ENCODE measurements at regions not wholly inside any gene's neighbourhood (a gene's known extent, or its start where the extent isn't known, plus 50 kb on each side); places are given as distances from the start of the nearest gene placed in this dataset.

DNA sequence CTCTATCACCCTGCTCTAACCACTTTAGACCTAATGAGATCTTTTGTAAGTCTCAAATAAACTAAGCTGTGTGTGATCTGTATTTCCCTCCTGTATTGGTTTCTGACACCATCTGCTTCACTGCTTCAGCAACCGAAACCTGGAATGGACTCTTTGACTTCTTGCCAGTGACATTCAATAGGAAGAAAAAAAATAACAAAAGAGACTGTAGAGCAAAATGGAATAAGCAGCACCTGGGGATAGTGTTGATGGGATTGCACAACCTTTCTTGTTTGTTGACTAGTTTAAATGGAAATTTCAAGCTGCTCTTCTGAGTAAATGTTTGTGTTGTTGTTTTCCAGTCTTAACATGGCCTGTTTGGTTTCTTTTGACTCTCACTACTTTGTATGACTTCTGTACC is 888.6 kb upstream of the SEL1L start:
- no peak for DNase-seq (ENCODE audit: low read depth, low spot score)

DNA sequence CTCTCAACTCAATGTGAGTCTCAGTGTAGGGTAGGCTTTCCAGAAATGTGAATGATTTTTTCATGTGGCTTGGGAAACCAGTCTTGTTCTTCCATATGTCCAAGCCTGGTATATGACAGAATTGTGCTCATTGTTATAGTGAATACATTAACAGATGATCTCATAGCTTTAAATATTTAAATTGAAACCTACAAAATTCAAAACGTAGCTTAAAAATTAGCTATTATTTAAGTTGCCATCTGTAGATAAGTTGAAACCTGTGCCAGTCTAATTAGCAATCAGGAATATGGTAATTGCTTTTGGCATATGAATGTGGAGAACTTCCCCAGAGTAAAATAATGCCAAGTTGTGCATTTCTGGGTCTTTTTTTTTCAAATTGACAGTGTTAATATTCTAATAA is 891.6 kb upstream of the SEL1L start:
- no peak for DNase-seq (ENCODE audit: low read depth, low spot score)

DNA sequence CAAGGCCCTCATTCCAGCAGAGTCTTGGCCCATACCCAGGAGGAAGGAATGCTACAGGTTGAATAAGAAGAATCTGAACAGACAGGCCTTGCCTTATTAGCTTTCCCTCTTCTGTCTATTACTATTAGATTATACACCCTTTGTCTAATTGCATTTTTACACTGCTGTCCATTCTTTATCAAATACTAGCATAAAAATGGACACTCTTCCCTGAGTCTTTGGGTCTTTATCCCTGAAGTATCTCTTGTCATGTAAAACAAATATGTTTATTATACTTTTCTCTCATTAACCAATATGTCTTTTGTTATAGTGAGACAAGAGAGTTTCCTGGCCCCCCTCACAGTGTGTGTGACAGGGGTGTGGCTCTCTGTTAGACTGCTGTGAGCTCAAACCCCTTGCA is 897.4 kb upstream of the SEL1L start:
- DNase-seq (ENCODE audit: low read depth, low spot score): no peak

DNA sequence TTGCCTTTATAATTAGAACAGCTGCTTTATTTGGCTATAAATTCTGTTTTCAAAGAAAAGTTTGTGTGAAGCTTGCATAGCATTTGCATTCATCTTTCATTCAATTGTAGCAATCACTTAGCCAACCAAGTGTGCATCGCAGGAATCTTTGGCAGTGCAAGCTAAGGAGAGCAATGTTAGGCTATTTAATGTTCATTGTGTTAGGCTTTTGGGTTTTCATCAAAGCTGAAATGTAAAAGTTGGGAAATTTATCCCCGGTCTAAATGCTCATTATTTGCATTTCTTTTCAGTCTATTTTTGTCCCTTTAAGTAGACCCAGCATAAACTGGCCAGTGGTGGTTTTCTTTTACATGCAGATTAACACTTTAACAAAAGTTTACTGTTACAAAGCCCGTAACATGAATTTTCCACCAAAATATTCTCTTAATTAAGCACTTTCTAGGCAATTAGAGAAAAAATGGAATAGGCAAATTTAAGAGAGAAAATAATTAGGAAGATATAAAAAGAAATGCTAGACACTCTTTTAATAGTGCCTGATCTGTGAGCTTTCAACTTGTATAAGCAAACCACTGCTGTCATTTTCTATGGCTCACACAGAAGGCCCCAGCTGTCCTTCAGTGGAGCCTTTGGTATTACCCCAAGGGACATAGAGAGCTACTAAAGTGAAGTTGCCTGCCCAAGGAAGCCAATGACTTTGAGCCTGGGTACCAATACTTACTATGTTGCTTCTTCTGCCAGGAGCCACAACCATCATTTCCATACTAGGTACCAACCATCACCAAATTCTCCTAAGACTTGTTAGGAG is 898.9 kb upstream of the SEL1L start:
- no peak for DNase-seq (ENCODE audit: low read depth, low spot score)

DNA sequence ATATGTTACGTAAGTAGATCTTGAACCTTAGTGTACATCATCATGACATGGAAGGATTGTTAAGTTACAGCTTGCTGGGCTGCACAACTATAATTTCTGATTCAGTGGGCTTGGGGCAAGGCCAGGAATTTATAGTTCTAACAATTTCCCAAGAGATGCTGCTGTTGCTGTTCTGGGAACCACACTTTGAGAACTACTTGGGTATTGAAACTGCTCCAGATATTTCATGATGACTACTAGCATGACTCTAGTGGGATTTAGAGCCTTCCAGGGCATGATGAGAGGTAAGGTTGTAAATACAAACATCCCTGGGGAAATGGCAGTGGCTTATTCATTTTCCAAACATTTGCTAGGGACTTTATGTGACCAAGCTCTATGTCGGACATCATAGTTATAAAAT is 904.8 kb upstream of the SEL1L start:
- no peak for DNase-seq (ENCODE audit: low read depth, low spot score)

DNA sequence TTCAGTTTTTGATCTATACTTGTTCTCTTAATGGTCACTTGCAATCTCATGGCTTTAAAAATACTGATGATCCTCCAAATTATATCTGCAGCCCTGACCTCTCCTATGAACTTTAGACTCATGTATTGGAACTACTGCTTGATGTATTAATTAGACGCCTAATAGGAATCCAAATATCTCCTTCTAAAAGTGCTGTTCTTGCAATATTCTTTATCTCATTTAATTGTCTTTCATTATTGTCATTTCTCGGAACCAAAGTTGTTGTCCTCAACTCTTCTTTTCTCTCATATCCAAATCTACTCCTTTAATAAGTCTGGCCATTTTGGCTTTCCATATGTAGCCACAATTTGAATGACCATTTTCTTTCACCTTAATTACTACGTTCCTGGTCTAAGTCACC is 907.6 kb upstream of the SEL1L start:
- DNase-seq (ENCODE audit: low read depth, low spot score): no peak

DNA sequence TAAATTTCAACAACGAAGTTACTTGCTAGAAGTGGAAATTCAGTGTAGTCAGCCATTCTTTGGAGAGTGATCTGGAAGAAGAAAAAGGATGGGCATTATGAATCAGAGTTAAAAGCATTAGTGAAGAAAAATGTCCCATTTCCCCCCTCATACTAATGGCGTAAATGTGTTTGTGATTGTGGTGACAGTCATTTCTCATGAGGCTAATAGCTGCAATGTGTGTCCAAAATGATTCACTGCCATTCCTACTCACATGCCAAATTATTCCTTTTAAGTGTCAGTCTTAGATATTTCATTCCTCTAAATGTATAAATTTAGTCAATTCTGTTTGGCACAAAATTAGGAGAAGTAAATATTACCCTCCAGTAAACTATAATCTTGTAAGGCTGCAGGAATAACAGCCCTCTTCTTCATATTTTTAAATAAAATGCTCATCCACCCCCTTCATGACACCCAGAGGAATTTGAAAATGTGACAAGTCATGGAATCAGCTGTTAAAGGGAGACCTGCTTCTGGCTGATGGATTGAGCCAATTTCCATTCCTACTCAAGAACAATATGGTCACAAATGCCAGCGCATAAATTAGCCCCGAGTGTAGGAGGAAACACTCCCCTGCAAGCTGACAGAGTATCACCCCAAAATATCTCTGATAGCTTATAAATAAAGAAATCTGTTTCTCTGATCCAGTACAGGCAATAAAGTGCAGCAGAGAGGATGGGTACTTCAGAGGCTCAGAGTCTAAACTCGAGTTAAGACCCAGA is 912.3 kb upstream of the SEL1L start:
- DNase-seq (ENCODE audit: low read depth, low spot score): no peak

DNA sequence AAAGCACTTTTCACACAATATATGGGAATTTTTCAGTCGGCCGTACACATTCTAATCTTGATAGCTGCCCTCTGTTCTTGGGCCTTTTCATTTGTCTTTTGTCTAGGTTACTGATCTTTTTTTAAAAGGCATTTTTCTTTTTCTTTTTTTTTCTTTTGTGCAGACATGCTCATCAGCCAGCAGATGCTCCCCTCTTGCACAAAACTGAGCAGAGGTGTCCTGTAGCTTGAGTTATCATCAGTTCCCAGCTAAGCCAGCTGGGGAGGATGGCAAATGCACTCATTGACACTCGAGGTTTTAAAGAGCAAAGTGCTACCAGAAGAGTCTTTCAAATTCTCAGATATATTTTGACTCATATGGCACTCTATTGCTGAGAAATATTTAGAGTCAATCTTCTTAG is 913.9 kb upstream of the SEL1L start:
- DNase-seq (ENCODE audit: low read depth, low spot score): no peak

DNA sequence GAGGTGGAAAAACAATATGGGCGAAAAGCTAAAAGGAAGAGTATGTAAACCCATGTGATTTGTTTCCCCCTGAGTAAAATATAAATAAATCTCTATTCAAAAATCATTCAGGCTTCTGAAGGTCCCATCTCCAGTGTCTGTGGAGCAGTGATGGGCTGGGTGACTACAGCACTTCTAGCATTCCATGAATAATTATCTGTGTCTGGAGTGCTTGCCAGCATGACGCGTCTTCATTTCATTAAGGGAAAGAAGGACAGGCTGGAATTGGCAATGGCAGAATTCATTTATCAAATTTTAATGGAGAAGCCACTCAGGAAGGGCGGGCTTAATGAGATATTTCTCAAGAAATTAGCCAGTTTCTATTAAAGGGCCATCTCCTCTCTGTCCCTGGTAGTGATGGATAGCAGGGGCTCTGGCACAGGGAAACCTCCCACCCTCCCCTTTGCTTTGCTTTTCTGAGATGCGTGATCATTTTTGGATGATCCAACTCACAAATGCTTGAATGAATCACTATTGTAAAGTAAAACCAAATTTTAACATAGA is 916.3 kb upstream of the SEL1L start:
- DNase-seq (ENCODE audit: low read depth, low spot score): no peak

DNA sequence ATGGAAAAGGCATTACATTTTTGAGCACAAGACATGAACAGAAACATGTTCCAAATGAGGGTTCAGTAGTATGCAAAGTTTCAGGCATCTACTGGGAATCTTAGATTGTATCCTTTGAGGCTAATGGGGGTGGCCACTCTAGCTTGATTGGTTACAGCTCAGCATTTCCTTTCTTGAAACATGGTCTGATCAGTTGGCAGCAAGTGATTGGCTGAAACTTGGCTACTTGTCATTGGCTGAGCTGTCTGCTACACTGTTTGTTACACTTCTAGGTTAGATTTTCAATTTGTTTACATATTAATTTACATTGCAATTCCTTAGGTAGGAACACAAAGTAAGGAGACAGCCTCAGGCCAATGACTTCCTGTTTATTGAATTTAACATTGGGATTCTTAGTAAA is 918.0 kb upstream of the SEL1L start:
- DNase-seq (ENCODE audit: low read depth, low spot score): no peak

DNA sequence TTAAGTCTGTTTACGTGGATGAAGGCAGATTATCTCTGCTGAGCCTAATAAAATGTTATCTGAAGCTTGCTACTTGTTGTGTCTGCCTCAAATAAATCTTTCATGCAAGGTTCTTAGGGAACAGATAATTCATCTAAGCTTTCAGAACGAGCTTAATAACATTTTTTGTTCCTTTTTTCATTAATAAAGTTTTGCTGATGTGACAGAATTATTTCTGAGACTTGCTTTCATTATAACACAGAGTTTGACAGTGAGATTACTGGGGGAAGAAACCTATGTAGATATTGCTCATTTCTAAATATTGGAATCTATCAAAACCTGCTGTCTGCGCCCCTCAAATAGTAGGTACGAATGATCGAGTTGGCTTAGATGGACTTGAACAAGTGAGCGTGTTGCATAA is 948.7 kb upstream of the SEL1L start:
- DNase-seq (ENCODE audit: low read depth, low spot score): no peak

DNA sequence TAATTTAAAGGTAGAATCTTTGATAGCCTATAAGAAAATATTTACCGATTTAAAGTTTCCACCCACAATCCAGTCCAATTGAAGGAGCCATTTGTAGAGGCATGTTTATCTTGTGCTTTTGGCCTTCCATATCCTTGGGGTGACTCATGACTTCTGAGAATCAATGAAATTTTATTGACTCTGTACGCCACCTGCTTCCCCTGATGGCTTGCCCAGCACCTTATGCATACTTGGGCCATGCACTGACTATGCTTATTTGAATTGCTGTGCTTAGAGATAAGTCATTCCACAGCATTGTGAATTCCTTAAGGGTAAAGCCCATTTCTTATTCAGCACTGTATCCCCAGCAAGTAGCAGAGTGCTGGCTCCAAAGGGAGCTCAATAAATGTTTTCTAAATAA is 954.8 kb upstream of the SEL1L start:
- no peak for DNase-seq (ENCODE audit: low read depth, low spot score)

DNA sequence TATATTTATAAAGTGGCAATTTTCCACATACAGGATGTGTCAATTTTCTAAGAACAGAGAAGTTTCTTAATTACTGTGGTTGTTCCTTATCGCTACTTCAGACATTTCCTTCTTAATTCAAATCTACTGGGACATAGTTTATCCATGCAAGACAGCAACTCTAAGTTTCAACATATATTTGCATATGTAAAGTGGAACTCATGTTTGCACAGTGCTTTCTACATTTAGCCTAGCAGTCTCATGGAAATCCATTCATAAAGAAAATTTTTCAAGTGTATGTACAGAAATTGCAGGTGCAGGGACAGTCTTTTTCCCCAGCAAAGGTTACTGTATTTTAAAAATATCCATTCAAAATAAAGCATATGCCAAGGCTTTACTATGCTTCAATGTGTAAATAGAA is 956.7 kb upstream of the SEL1L start:
- DNase-seq (ENCODE audit: low read depth, low spot score): no peak

DNA sequence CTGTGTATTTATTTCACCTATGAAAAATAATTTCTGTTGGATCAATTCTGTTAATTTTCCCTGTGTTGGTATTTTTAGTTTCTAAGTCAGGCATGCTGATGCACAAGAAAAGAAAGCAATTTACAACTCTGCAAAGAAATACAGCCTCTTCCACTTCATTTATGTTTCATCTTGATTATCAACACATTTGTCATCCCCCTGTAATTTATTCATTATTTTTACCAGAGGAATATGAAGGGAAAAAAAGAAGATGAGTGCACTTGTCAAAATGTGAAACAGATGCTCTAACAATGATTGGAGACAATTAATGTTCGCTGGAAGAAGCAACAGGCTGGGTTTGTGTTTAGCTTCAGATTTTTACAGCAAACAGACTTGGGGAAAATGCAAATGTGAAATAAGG is 958.5 kb upstream of the SEL1L start:
- DNase-seq (ENCODE audit: low read depth, low spot score): no peak

DNA sequence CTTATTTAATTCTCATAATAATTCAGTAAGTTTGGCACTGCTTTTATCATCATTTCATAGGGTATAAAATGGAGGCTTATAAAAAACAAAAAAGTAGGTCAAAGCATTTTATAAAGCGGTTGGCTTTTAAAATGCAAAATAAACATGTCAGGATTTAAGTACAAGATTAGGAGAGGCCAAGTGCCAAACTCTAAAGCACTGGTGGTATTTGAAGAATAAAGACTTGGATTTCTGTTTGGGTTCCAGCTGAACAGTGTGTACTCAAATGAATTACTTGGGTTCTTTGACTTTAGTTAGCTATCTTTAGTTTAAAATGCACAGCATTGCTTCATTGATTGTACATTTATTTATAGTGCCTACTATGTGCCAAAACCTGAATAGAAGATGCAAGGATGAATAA is 966.6 kb upstream of the SEL1L start:
- no peak for DNase-seq (ENCODE audit: low read depth, low spot score)

DNA sequence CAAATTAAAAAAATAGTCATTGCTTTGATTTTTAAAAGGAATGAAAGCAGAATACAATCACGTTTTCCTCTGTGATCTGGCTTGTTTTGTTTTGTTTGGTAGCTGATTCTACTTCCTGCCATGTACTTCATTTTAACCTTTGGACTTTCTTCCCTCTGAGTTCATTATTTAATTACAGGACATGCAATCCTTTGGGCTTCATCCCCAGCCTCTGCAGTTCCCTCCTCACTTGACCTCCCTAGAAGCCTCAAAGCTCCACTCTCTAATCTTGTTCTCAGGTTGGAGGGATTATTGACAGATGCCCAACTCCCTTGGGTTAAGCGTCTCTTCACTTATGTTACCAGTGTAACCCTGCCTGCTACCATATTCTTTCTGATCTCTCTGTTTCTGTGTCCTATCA is 967.9 kb upstream of the SEL1L start:
- DNase-seq (ENCODE audit: low read depth, low spot score): no peak

DNA sequence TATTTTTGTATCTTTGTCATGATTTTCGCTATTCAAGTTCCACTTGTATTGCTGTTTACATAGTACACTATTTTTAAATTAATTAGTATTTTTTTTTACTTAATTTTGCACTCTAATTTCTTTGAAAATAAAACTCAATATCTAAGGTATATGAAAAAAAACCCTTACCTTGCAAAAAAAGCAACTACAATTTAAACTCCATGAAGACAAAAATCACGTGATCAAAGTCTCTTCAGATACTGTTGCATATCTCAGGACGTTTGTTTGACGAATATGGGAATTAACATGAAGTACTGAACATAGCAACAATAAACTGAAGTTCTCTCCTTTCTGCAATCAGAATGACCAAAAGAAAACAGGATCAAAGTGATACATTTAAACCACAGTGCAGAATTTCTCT is 968.4 kb upstream of the SEL1L start:
- no peak for DNase-seq (ENCODE audit: low read depth, low spot score)

DNA sequence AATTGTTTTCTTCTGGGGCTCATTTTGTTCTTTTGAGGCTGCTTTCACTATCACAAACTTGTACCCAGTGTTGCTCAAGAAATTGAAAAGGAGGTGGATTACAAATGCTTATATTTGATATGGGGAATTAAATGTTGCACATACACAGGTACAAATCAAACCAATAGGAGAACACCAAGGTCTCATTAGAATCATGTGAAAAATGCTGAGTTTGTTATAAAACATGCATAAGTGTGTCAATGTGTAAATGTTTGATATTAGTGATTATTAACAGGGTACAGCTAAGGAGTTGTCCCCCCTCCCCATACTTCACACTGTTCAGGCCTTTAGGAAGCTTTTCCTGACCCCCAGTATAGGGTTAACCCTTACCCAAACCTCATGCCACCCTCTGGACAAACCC is 971.2 kb upstream of the SEL1L start:
- DNase-seq (ENCODE audit: low read depth, low spot score): no peak

DNA sequence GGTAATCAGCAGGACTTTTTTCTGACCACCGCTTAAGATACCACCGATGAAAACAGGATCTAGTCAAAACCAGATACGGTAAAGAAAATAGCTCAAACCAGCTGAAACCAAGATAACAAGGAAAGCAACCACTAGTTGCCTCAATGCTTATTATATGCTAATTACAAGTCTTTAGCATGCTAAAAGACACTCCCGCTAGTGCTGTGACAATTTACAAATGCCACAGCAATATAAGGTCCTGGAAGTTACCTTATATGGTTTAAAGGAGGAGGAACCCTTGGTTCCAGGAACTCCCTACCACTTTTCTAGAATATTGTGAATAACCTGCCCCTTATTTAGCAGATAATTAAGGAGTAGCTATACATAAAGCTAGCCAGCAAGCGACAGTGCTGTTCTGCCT is 976.4 kb upstream of the SEL1L start:
- no peak for DNase-seq (ENCODE audit: low read depth, low spot score)

DNA sequence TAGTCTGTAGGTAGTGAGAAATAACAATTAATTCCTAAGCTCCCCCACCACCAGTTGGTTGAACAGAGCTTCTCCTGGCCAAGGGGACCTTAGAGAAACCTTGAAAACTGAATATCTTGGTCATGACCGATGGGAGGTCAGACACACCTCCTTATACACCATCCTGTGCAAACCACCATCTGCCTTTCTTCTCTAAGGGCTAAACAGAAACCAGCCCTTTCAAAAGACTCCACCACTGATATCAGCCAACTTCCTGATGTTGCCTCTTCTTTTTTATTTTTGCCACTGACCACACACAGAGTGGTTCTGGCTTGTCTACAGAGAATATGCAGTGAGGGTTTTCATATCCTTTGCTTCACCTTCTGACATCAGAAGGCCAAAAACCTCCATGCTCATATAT is 977.7 kb upstream of the SEL1L start:
- DNase-seq (ENCODE audit: low read depth, low spot score): no peak

DNA sequence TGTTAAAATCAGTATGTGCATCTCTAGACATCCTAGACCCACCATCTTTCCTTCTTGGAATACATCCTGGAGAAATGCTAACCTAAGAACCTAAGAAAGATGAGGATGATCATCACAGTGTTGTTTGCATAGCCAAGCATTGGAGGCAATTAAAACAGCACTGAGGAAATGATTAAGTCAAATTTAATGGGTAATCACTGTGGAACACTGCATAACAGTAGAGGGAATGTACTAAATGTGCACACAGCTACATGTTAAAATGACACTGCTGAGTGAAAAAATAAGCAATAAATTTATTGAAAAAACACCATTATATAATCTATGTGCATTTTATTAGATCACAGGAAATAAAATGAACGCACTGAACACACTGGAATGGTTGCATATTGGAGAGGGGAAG is 987.1 kb upstream of the SEL1L start:
- DNase-seq (ENCODE audit: low read depth, low spot score): no peak

DNA sequence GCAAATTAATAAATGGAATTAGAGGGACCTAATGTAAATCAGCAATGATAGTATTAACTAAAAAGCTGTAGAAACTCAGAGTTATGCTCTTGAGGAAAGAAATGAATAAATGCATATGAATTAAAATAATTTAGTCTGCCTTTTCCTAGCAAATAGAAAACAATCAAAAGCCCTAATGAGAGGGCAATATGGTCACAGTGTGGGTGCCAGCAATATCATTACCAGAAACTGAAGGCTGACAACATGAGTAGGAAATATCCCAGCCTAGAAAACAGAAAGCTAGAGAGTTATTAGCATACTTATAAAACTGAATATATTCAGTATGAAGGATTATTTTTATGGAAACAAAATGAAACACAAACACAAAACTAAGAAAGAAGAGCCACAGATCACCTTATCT is 987.5 kb upstream of the SEL1L start:
- DNase-seq (ENCODE audit: low read depth, low spot score): no peak

DNA sequence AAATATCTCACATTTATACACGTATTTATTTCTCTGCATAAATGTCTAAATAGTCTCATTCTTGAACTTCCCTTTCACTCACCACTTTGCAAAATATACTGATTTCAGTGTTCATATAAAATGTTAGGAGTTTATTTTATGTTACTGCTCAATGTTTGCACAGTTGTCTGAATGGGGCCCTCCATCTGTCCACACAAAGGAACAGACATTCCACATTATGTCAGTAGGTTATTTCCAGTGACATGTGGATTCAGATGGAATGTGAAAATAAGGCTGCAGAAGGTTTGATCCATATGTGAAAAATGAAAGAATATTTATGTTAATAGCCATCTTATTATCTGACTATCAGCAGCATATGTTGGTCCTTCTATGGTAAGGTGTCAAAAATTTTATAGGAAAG is 994.4 kb upstream of the SEL1L start:
- no peak for DNase-seq (ENCODE audit: low read depth, low spot score)
